ENCODE measurements at regions not wholly inside any gene's neighbourhood (a gene's known extent, or its start where the extent isn't known, plus 50 kb on each side); places are given as distances from the start of the nearest gene placed in this dataset.

DNA sequence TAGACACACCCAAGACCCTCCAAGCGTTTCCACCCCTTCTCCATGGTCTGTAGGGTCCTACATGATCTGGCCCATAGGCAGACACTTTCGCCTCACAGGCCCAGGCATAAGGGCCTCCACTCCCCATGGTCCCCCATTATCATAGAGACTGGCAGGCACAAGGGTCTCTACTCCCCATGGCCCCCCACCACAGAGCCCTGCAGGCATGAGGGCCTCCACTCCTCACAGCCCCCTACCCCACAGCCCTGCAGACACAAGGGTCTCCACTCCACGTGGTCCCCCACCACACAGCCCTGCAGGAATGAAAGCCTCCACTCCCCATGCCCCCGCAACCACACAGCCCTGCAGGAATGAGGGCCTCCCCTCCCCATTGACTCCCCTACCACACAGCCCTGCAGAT is 159.7 kb upstream of the AGAP1 start:
- FAIRE-seq (no peak), DNase-seq (ENCODE audit: insufficient read length, low spot score) (no peak)
- TF ChIP-seq PAX5 (IDR thresholded peaks at IDR 0.05; ENCODE audit: insufficient read depth, low read length, severe bottlenecking) (no peak), POLR2A (IDR thresholded peaks at IDR 0.05; ENCODE audit: low read depth, low read length) (no peak), TAF1 (IDR thresholded peaks at IDR 0.05; ENCODE audit: low read depth, low read length) (no peak), POLR2AphosphoS5 (IDR thresholded peaks at IDR 0.05; ENCODE audit: low read depth, low read length) (no peak)

DNA sequence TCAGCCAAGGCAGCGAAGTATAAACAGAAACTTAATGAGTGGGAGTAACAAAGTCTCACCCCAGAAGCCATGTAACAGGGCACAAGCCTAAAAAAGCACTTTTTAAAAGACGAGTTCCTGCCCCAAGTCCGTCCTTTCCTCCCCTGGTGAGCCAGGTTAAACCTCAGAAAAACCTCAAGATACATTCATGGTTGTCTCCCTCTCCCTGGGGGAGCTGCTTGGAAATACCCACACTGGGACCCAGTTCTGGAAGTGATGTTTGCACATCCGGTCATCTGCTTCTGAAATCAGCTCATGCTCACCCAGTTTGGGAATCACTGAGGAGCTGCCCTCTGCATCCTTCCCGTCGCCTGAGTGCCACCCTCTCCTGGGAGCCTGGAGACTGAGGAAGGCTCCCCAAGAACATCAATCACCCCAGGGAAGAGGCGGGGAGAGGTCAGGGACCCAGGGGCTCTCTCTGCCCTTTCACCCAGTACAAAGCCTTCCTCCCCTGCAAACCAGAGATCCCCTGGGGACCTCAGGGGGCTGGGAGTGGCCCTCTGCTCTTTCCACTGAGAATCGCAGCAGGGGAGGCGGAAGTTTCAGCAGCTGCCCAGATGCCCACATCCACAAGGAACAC is 150.6 kb upstream of the AGAP1 start:
- DNase-seq (ENCODE audit: insufficient read length, low spot score) = no peak
- TF ChIP-seq POLR2AphosphoS5 (IDR thresholded peaks at IDR 0.05; ENCODE audit: low read depth, low read length) = no peak
- no peak for TF ChIP-seq PAX5 (IDR thresholded peaks at IDR 0.05; ENCODE audit: insufficient read depth, low read length, severe bottlenecking)
- no peak for TF ChIP-seq POU2F2 (IDR thresholded peaks at IDR 0.05; ENCODE audit: low read depth, low read length)
- no peak for TF ChIP-seq SPI1 (IDR thresholded peaks at IDR 0.05; ENCODE audit: low read depth, low read length)
- TF ChIP-seq POLR2A (IDR thresholded peaks at IDR 0.05; ENCODE audit: low read depth, low read length) = no peak
- no peak for TF ChIP-seq TAF1 (IDR thresholded peaks at IDR 0.05; ENCODE audit: low read depth, low read length)
- no peak for FAIRE-seq

DNA sequence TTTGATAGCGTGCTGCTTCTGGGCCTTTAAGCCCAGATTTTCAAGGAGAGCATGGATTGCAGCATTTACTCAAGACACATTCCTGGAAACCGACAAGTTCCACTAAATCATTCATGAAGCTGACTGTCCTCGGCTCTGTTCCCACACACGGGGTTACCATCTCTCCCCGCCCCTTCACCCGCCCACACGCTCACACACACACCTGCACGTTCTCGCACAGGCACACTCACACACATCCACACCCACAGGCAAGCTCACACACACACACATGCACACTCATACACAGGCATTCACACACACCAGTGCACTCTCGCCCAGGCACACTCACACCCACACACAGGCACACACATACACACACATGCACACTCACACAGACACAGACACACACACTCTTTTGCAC is 150.0 kb upstream of the AGAP1 start:
- DNase-seq (ENCODE audit: insufficient read length, low spot score) = no peak
- TF ChIP-seq SPI1 (IDR thresholded peaks at IDR 0.05; ENCODE audit: low read depth, low read length) (no peak), PAX5 (IDR thresholded peaks at IDR 0.05; ENCODE audit: insufficient read depth, low read length, severe bottlenecking) (no peak), POLR2A (IDR thresholded peaks at IDR 0.05; ENCODE audit: low read depth, low read length) (no peak), POU2F2 (IDR thresholded peaks at IDR 0.05; ENCODE audit: low read depth, low read length) (no peak), TAF1 (IDR thresholded peaks at IDR 0.05; ENCODE audit: low read depth, low read length) (no peak), POLR2AphosphoS5 (IDR thresholded peaks at IDR 0.05; ENCODE audit: low read depth, low read length) (no peak)
- no peak for FAIRE-seq

DNA sequence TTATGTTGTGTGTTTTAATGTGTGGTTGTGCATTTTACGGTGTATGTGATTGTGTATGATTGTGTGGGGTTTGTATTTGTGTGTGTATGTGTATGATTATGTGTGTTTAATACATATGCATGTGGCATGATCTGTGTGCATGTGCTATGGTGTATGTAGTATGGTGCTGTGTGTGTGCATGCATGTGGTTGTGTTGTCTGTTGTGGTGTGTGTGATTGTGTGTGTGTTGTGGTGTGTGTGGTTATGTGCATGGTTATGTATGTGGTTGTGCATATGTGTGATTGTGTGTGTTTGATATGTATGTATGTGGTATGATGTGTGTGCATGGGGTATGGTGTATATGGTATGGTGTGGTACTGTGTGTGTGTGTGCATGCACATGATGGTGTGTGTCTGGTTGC is 148.1 kb upstream of the AGAP1 start:
- DNase-seq (ENCODE audit: insufficient read length, low spot score) (no peak), FAIRE-seq (peak; percentile 20)
- TF ChIP-seq PAX5 (IDR thresholded peaks at IDR 0.05; ENCODE audit: insufficient read depth, low read length, severe bottlenecking) = no peak
- TF ChIP-seq POU2F2 (IDR thresholded peaks at IDR 0.05; ENCODE audit: low read depth, low read length) = no peak
- TF ChIP-seq SPI1 (IDR thresholded peaks at IDR 0.05; ENCODE audit: low read depth, low read length) = no peak
- TF ChIP-seq POLR2A (IDR thresholded peaks at IDR 0.05; ENCODE audit: low read depth, low read length) = no peak
- TF ChIP-seq TAF1 (IDR thresholded peaks at IDR 0.05; ENCODE audit: low read depth, low read length) = no peak
- no peak for TF ChIP-seq POLR2AphosphoS5 (IDR thresholded peaks at IDR 0.05; ENCODE audit: low read depth, low read length)

DNA sequence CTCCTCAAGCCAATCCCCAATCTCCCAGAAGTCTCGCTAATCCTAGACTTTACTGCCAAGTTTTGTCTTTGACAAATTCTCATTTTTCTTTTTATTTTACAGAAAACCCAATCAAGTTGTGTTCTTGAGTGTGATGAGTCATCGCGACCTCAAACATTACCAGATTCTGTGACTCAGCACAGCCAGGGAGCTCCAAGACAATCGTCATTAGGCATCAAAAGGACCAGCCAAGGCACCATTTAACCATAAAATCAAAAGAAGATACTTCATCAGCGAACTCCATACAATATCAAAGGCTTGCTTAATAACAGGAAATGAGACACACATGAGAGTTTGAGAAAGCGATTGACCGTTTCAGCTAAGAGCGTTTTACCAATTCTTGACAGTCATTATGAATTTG is 146.2 kb upstream of the AGAP1 start:
- FAIRE-seq = no peak
- DNase-seq (ENCODE audit: insufficient read length, low spot score) = no peak
- no peak for TF ChIP-seq POLR2AphosphoS5 (IDR thresholded peaks at IDR 0.05; ENCODE audit: low read depth, low read length)

DNA sequence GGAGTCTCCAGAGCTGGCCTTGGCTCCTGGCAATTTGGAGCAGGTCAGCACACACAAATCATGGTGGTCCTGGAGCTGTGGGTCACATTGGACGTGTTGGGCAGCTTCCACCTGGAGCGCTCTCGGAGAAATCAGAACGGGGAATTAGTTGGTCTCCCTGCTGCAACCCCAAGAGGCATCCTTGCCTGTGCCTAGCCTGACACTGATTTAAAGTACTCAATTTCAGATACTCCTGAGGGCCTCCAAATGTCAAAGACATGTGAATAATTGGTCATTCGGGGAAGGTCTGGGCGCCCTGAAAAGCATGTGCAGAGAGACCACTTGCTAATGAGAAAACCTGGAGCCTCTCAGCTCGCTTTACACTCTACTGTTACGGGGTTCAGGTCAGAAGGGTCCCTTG is 145.5 kb upstream of the AGAP1 start:
- FAIRE-seq (no peak), DNase-seq (ENCODE audit: insufficient read length, low spot score) (no peak)
- TF ChIP-seq PAX5 (IDR thresholded peaks at IDR 0.05; ENCODE audit: insufficient read depth, low read length, severe bottlenecking) (no peak), POLR2A (IDR thresholded peaks at IDR 0.05; ENCODE audit: low read depth, low read length) (no peak), TAF1 (IDR thresholded peaks at IDR 0.05; ENCODE audit: low read depth, low read length) (no peak), SPI1 (IDR thresholded peaks at IDR 0.05; ENCODE audit: low read depth, low read length) (no peak), POLR2AphosphoS5 (IDR thresholded peaks at IDR 0.05; ENCODE audit: low read depth, low read length) (no peak), POU2F2 (IDR thresholded peaks at IDR 0.05; ENCODE audit: low read depth, low read length) (no peak)

DNA sequence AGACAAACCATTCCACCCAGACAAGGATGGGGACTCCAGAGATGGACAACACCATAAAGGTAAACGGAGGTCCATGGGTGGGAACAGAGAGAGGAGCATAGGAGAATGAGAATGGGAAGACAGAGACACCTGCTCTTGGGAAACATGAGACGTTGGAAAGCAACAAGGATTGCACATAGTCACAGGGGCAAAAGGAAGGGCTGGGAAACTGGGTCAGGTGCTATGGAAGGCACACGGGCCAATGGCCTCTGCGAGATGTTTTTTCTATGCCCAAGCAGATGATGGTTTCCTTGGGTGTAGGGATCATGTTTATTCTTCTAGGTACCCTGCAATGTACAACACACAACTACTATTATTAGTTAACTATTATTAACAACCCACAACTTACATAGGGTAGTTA is 143.6 kb upstream of the AGAP1 start:
- no peak for DNase-seq (ENCODE audit: insufficient read length, low spot score)
- no peak for TF ChIP-seq SPI1 (IDR thresholded peaks at IDR 0.05; ENCODE audit: low read depth, low read length)
- no peak for TF ChIP-seq PAX5 (IDR thresholded peaks at IDR 0.05; ENCODE audit: insufficient read depth, low read length, severe bottlenecking)
- TF ChIP-seq POLR2A (IDR thresholded peaks at IDR 0.05; ENCODE audit: low read depth, low read length) = no peak
- TF ChIP-seq POLR2AphosphoS5 (IDR thresholded peaks at IDR 0.05; ENCODE audit: low read depth, low read length) = no peak
- TF ChIP-seq TAF1 (IDR thresholded peaks at IDR 0.05; ENCODE audit: low read depth, low read length) = no peak
- no peak for TF ChIP-seq POU2F2 (IDR thresholded peaks at IDR 0.05; ENCODE audit: low read depth, low read length)
- FAIRE-seq = no peak

DNA sequence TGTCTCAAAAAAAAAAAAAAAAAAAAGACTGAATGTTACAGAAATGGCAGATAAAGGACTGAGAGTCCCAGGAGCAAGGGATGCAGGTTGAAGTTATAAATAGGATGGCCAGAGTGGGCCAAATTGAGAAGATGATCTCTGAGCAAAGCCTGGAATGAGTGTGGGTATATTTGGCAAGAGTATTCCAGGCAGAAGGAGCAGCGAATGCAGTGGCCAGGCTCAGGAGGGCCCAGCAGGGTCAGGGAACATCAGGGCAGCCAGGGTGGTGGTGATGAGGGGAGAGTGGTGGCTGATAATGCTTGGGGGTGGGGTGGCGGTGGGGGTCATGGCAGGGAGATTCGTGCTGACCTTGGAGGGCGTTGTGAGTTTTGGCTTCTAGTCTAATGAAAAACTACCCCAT is 141.3 kb upstream of the AGAP1 start:
- no peak for TF ChIP-seq TAF1 (IDR thresholded peaks at IDR 0.05; ENCODE audit: low read depth, low read length)
- TF ChIP-seq POLR2AphosphoS5 (IDR thresholded peaks at IDR 0.05; ENCODE audit: low read depth, low read length) = no peak
- no peak for TF ChIP-seq POLR2A (IDR thresholded peaks at IDR 0.05; ENCODE audit: low read depth, low read length)
- no peak for TF ChIP-seq POU2F2 (IDR thresholded peaks at IDR 0.05; ENCODE audit: low read depth, low read length)
- no peak for TF ChIP-seq SPI1 (IDR thresholded peaks at IDR 0.05; ENCODE audit: low read depth, low read length)
- TF ChIP-seq PAX5 (IDR thresholded peaks at IDR 0.05; ENCODE audit: insufficient read depth, low read length, severe bottlenecking) = no peak
- FAIRE-seq (no peak), DNase-seq (ENCODE audit: insufficient read length, low spot score) (no peak)

DNA sequence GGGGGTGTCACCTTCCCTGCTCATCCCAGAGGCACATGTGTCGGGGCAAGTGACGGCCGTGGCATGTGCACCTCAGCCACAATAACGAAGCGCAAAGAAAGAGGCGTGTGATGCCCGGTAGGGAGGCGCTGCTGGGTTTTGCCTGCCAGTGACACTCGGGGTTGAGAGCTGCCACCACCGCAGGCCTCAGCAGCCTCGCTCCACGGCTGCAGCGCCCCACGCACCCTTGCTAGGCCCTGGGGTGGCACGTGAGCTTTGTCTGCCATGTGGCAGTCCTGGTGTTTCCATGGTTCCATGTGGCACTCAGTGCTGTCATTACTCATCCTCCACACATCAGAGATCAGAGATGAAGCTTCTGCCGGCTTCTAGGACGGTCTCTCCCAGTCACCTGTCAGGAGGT is 136.0 kb upstream of the AGAP1 start:
- DNase-seq (ENCODE audit: insufficient read length, low spot score) (no peak), FAIRE-seq (no peak)
- no peak for TF ChIP-seq SPI1 (IDR thresholded peaks at IDR 0.05; ENCODE audit: low read depth, low read length)
- TF ChIP-seq POLR2A (IDR thresholded peaks at IDR 0.05; ENCODE audit: low read depth, low read length) = no peak
- TF ChIP-seq POU2F2 (IDR thresholded peaks at IDR 0.05; ENCODE audit: low read depth, low read length) = no peak
- TF ChIP-seq TAF1 (IDR thresholded peaks at IDR 0.05; ENCODE audit: low read depth, low read length) = no peak
- no peak for TF ChIP-seq POLR2AphosphoS5 (IDR thresholded peaks at IDR 0.05; ENCODE audit: low read depth, low read length)
- no peak for TF ChIP-seq PAX5 (IDR thresholded peaks at IDR 0.05; ENCODE audit: insufficient read depth, low read length, severe bottlenecking)

DNA sequence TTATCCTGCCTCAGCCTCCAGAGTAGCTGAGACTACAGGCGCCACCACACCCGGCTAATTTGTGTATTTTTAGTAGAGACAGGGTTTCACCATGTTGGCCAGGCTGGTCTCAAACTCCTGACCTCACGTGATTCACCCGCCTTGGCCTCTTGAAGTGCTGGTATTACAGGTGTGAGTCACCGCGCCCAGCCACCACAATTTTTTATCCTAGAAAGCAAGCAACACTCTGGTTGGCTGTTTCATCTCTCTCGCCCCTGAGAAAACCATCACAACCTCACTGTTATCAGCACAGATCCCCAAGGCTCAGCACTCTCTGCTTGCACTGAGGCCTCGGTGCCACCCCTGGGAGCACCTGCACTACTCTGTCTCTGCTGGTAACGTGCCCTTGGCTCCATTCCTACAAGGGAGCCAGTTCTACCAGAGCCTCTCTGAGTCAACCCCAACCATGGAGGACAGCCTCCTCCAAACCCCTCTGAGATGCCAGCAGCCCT is 134.8 kb upstream of the AGAP1 start:
- TF ChIP-seq POLR2AphosphoS5 (IDR thresholded peaks at IDR 0.05; ENCODE audit: low read depth, low read length) (no peak), SPI1 (IDR thresholded peaks at IDR 0.05; ENCODE audit: low read depth, low read length) (no peak), POU2F2 (IDR thresholded peaks at IDR 0.05; ENCODE audit: low read depth, low read length) (no peak), POLR2A (IDR thresholded peaks at IDR 0.05; ENCODE audit: low read depth, low read length) (no peak), PAX5 (IDR thresholded peaks at IDR 0.05; ENCODE audit: insufficient read depth, low read length, severe bottlenecking) (no peak), TAF1 (IDR thresholded peaks at IDR 0.05; ENCODE audit: low read depth, low read length) (no peak)
- no peak for FAIRE-seq
- no peak for DNase-seq (ENCODE audit: insufficient read length, low spot score)

Data from GM12891 (cell line).